OCI-LY3 (cell line): ENCODE measurements at regions not wholly inside any gene's neighbourhood (a gene's known extent, or its start where the extent isn't known, plus 50 kb on each side); places are given as distances from the start of the nearest gene placed in this dataset.

Experiments used
- H2AFZ ChIP-seq: fragments of 200-600, 300-600 bp; shearing (Covaris generic); 2 replicates; pipeline ENCODE4 v1.6.0; 2014; ENCODE audit warnings: antibody characterized with exemption, low read depth, low read length
- H3K27ac ChIP-seq: fragments of 200-600, 300-600 bp; sonication (generic); 2 replicates; pipeline ENCODE4 v1.5.1; 2014; ENCODE audit warnings: mild to moderate bottlenecking, low read length, moderate library complexity, mixed read lengths
- H3K27me3 ChIP-seq: fragments of 200-600, 300-600 bp; sonication (generic); 2 replicates; pipeline ENCODE4 v1.6.1; 2014; ENCODE audit warnings: low read depth, low read length, mixed read lengths
- H3K36me3 ChIP-seq: fragments of 200-600, 300-600 bp; sonication (generic); replicated peaks from 2 replicates; pipeline ENCODE3; 2014; ENCODE audit warnings: low read depth, low read length, mixed read lengths
- H3K4me1 ChIP-seq: fragments of 300-600, 200-600 bp; sonication (generic); 2 replicates; pipeline ENCODE4 v1.6.1; 2014; ENCODE audit warnings: low read length, mixed read lengths
- H3K4me2 ChIP-seq: fragments of 200-600, 300-600 bp; sonication (generic); 2 replicates; pipeline ENCODE4 v1.6.1; 2014; ENCODE audit warnings: low read length, mixed read lengths
- H3K4me3 ChIP-seq: fragments of 300-600, 200-600 bp; sonication (generic); 2 replicates; pipeline ENCODE4 v1.5.1; 2014; ENCODE audit warnings: antibody characterized with exemption, mild to moderate bottlenecking, low read length, moderate library complexity
- H3K79me2 ChIP-seq: fragments of 300-600, 200-600 bp; shearing (Covaris generic); 2 replicates; pipeline ENCODE4 v1.6.1; 2014; ENCODE audit warnings: mild to moderate bottlenecking, low read length, mixed read lengths
- H3K9ac ChIP-seq: fragments of 300-600, 200-600 bp; shearing (Covaris generic); 2 replicates; pipeline ENCODE4 v1.6.0; 2014; ENCODE audit warnings: mild to moderate bottlenecking, low read length, moderate library complexity
- H3K9me3 ChIP-seq: fragments of 200-600, 300-600 bp; shearing (Covaris generic); 2 replicates; pipeline ENCODE4 v1.6.1; 2014; ENCODE audit warnings: low read length, mixed read lengths; ENCODE audit not compliant: insufficient read depth
- H4K20me1 ChIP-seq: fragments of 200-600, 300-600 bp; sonication (generic); 2 replicates; pipeline ENCODE4 v1.6.1; 2016; ENCODE audit warnings: low read length, mixed read lengths; ENCODE audit not compliant: insufficient read depth
- EZH2phosphoT487 ChIP-seq: fragments of 200-600 bp; shearing (Covaris generic); IDR thresholded peaks from 2 replicates; pipeline ENCODE4 v1.6.1; 2018; ENCODE audit warnings: antibody characterized with exemption, mixed run types, low read depth
- TF ChIP-seq, protein P1 (sequence below): fragments of 200-600, 300-600 bp; sonication (generic); IDR thresholded peaks from 2 replicates; pipeline ENCODE4 v1.5.1; 2014; ENCODE audit warnings: antibody characterized with exemption, low read length, low read depth

DNA sequence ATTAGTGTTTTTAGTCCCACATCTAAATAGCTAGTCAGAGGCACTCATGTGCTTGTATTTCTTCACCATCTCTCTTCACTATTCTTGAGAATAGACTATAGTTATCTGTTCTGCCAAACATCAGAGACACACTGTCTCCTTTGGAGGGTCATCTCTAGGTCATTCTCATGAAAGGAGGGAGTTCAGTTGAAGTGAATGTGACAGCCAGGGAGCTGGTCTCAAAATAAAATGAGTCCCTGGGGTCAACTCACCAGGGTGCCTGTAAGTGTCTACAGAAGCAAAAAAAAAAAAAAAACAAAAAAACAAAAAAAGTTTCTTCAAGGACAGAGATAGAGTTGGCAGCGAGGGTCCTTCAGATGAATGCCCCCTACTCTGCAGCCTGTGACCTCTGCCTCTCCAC is 171.0 kb downstream of the ID4 start:
- H3K79me2 ChIP-seq, result no peaks in the 10 kb centered on the region
- H3K9me3 ChIP-seq, result no peaks in the 10 kb centered on the region
- no peak overlapping the region for H3K4me3 ChIP-seq
- TF ChIP-seq, protein P1, sequence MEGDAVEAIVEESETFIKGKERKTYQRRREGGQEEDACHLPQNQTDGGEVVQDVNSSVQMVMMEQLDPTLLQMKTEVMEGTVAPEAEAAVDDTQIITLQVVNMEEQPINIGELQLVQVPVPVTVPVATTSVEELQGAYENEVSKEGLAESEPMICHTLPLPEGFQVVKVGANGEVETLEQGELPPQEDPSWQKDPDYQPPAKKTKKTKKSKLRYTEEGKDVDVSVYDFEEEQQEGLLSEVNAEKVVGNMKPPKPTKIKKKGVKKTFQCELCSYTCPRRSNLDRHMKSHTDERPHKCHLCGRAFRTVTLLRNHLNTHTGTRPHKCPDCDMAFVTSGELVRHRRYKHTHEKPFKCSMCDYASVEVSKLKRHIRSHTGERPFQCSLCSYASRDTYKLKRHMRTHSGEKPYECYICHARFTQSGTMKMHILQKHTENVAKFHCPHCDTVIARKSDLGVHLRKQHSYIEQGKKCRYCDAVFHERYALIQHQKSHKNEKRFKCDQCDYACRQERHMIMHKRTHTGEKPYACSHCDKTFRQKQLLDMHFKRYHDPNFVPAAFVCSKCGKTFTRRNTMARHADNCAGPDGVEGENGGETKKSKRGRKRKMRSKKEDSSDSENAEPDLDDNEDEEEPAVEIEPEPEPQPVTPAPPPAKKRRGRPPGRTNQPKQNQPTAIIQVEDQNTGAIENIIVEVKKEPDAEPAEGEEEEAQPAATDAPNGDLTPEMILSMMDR, result no peak
- no peak for TF ChIP-seq EZH2phosphoT487
- peaks cover 9% of the 10 kb centered on the region; the same call in 1 of the 2 replicates for H3K27me3 ChIP-seq
- no peak overlapping the region for H3K9ac ChIP-seq
- H3K4me2 ChIP-seq, result no peak overlapping the region
- H3K36me3 ChIP-seq, result no peaks in the 10 kb centered on the region
- H3K27ac ChIP-seq, result no peak overlapping the region
- H3K4me1 ChIP-seq, result no peaks in the 10 kb centered on the region
- no peak overlapping the region for H2AFZ ChIP-seq
- H4K20me1 ChIP-seq, result no peaks in the 10 kb centered on the region

- no peak overlapping the region for H3K4me3 ChIP-seq
- no peaks in the 10 kb centered on the region for H3K4me1 ChIP-seq
- H3K27ac ChIP-seq, result no peak overlapping the region
- no peaks in the 10 kb centered on the region for H3K36me3 ChIP-seq
- no peaks in the 10 kb centered on the region for H3K79me2 ChIP-seq
- no peak overlapping the region for H3K4me2 ChIP-seq
- H3K27me3 ChIP-seq, result peaks cover 9% of the 10 kb centered on the region; the same call in 1 of the 2 replicates
- H3K9ac ChIP-seq, result no peak overlapping the region
- TF ChIP-seq, protein P1, result no peak
- no peak for TF ChIP-seq EZH2phosphoT487
- no peak overlapping the region for H2AFZ ChIP-seq
- H3K9me3 ChIP-seq, result no peaks in the 10 kb centered on the region
- H4K20me1 ChIP-seq, result no peaks in the 10 kb centered on the region
These were observed 176.1 kb downstream of the ID4 start for GRCh38 chr6:20013066-20013861.

- H3K9ac ChIP-seq, result no peak overlapping the region
- H2AFZ ChIP-seq, result no peak overlapping the region
- no peaks in the 10 kb centered on the region for H3K36me3 ChIP-seq
- H3K27me3 ChIP-seq, result peaks cover 9% of the 10 kb centered on the region; the same call in 1 of the 2 replicates
- H3K4me1 ChIP-seq, result no peaks in the 10 kb centered on the region
- no peaks in the 10 kb centered on the region for H4K20me1 ChIP-seq
- H3K27ac ChIP-seq, result no peak overlapping the region
- no peaks in the 10 kb centered on the region for H3K9me3 ChIP-seq
- H3K4me3 ChIP-seq, result no peak overlapping the region
- no peak overlapping the region for H3K4me2 ChIP-seq
- TF ChIP-seq, protein P1, result no peak
- TF ChIP-seq EZH2phosphoT487, result no peak
- H3K79me2 ChIP-seq, result no peaks in the 10 kb centered on the region
These were observed 177.3 kb downstream of the ID4 start for GRCh38 chr6:20014508-20014907.

DNA sequence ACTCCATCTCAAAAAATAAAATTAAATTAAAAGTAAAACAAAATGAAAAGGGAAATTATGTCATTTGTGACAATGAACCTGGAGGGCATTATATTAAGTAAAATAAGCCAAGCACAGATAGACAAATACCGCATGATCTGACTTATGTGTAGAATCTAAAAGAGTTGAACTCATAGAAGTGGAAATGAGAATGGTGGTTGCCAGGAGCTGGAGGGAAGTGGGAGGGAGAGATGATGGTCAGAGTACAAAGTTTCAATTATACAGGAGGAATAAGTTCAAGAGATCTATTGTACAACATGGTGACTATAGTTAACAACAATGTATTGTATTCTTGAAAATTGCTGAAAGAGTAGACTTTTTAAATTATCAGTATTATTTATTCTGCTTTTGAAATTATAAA is 183.4 kb downstream of the ID4 start:
- no peak overlapping the region for H3K9ac ChIP-seq
- H4K20me1 ChIP-seq, result no peaks in the 10 kb centered on the region
- H3K9me3 ChIP-seq, result no peaks in the 10 kb centered on the region
- no peak overlapping the region for H3K4me3 ChIP-seq
- no peak overlapping the region for H2AFZ ChIP-seq
- no peak for TF ChIP-seq EZH2phosphoT487
- TF ChIP-seq, protein P1, result no peak
- H3K79me2 ChIP-seq, result no peaks in the 10 kb centered on the region
- no peak overlapping the region for H3K27ac ChIP-seq
- H3K36me3 ChIP-seq, result no peaks in the 10 kb centered on the region
- no peaks in the 10 kb centered on the region for H3K4me1 ChIP-seq
- no peaks in the 10 kb centered on the region for H3K27me3 ChIP-seq
- no peak overlapping the region for H3K4me2 ChIP-seq
